Stimulated activated CD4-positive, alpha-beta T cell treated with anti-CD3 and anti-CD28 coated beads, Interleukin-2, amount 100 ng/mL, for 24 hours (primary cell): ENCODE measurements at regions not wholly inside any gene's neighbourhood (a gene's known extent, or its start where the extent isn't known, plus 50 kb on each side); places are given as distances from the start of the nearest gene placed in this dataset.

Experiments
- DNase-seq, 2 donors: peaks; one replicate each; pipeline ENCODE4 v3.0.0-alpha.2; 2020

- no peak for DNase-seq
Measured at GRCh38 chr10:117720931-117721835, 178.6 kb downstream of the EMX2 start.

- no peak for DNase-seq
Measured at GRCh38 chr10:117721873-117722272, 179.3 kb downstream of the EMX2 start.

- DNase-seq = no peak
Measured at GRCh38 chr10:117723343-117723742, 180.8 kb downstream of the EMX2 start.

GRCh38 chr10:117725993-117726392 lies 183.4 kb downstream of the EMX2 start:
- DNase-seq = no peak

- no peak for DNase-seq
Measured at GRCh38 chr10:117726596-117727295, 184.2 kb downstream of the EMX2 start.

GRCh38 chr10:117727421-117727820 lies 184.9 kb downstream of the EMX2 start:
- DNase-seq = no peak

GRCh38 chr10:117728087-117728486 lies 185.5 kb downstream of the EMX2 start:
- DNase-seq = no peak

GRCh38 chr10:117729156-117729555 lies 186.6 kb downstream of the EMX2 start:
- DNase-seq = no peak

GRCh38 chr10:117731121-117731791 lies 188.7 kb downstream of the EMX2 start:
- DNase-seq = no peak

- no peak for DNase-seq
Measured at GRCh38 chr10:117734731-117735405, 192.3 kb downstream of the EMX2 start.

- DNase-seq = no peak
Measured at GRCh38 chr10:117736655-117737054, 194.1 kb downstream of the EMX2 start.

- no peak for DNase-seq
Measured at GRCh38 chr10:117740088-117740487, 197.5 kb downstream of the EMX2 start.

- no peak for DNase-seq
Measured at GRCh38 chr10:117740691-117741222, 198.2 kb downstream of the EMX2 start.

- DNase-seq = no peak
Measured at GRCh38 chr10:117741524-117741923, 199.0 kb downstream of the EMX2 start.

- no peak for DNase-seq
Measured at GRCh38 chr10:117743509-117743908, 201.0 kb downstream of the EMX2 start.

GRCh38 chr10:117745301-117745700 lies 202.8 kb downstream of the EMX2 start:
- no peak for DNase-seq

- no peak for DNase-seq
Measured at GRCh38 chr10:117746541-117747448, 204.2 kb downstream of the EMX2 start.

- no peak for DNase-seq
Measured at GRCh38 chr10:117747636-117748035, 205.1 kb downstream of the EMX2 start.

- DNase-seq = no peak
Measured at GRCh38 chr10:117748058-117748457, 205.5 kb downstream of the EMX2 start.

- no peak for DNase-seq
Measured at GRCh38 chr10:117750616-117751015, 208.1 kb downstream of the EMX2 start.

- DNase-seq = no peak
Measured at GRCh38 chr10:117751259-117751658, 208.7 kb downstream of the EMX2 start.

GRCh38 chr10:117752103-117752502 lies 209.6 kb downstream of the EMX2 start:
- DNase-seq = no peak
